HG02610 (cell line): ENCODE measurements at regions not wholly inside any gene's neighbourhood (a gene's known extent, or its start where the extent isn't known, plus 50 kb on each side); places are given as distances from the start of the nearest gene placed in this dataset.

ENCODE experiments used
- ATAC-seq: cut with Tn5 transposase; IDR thresholded peaks from one replicate; pipeline ENCODE4 v1.9.1; 2021; ENCODE audit warnings: mild to moderate bottlenecking, moderate library complexity; ENCODE audit not compliant: unreplicated experiment

GRCh38 chr3:31047673-31048072 is 153.2 kb upstream of the GADL1 start:
- ATAC-seq: no peak

DNA sequence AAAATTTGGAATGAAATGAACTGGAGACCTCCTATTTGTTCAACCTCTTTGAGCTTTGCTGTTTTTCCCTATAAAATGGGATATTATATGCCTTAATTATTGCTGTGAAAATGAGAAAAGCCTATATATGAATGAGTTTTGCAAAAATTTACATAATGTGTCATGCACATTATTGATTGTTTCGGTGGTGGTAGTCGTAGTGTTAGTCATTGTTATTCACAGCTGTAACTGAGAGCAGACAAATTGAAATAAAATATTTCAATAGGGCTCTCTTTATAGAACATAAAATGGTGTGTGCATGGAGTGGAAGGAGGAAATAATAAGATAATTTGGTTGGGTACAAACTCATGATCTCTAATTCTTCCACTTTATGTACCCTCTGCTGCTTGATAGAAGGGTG is 153.7 kb upstream of the GADL1 start:
- no peak for ATAC-seq

GRCh38 chr3:31050296-31050695 is 155.8 kb upstream of the GADL1 start:
- peak; percentile 64 for ATAC-seq

GRCh38 chr3:31051226-31051625 is 156.8 kb upstream of the GADL1 start:
- no peak for ATAC-seq

DNA sequence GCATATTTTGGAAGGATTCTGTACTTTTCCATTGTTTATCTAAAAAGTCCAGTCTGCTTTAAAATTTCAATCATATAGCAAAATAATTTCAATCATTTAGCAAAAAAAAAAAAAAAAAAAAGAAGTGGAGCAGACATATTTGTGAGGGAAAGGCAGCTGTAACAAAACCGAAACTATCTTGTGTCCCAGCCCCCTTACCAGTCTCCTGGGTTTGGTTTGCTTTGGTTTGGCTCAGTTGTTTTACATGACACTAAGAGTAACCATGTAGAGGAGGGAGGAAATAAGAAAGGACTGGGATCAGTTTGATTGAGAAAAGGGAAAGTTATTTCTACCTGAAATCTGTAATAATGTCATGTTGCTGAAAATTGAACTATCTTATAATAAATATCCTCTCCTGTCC is 158.8 kb upstream of the GADL1 start:
- ATAC-seq: no peak

- no peak for ATAC-seq
Observed at GRCh38 chr3:31054032-31054431, 159.6 kb upstream of the GADL1 start.

DNA sequence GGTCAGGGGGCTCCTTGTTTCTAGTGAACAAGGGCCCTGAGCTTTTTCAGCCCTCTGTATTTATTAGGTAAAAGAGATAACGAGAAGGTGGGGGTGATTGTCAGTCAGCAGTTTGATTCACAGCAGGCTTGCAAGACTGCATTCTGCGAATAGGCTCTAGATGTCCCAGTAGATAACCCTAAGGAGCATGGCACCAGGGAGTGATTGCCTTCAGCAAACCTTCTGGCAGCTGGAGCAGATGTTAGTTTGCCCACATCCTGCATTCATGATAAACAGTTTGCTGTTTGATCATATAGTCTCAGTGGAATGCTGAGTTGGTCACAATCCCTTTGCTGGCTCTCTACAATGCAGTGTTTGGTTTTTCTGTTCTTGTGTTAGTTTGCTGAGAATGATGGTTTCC is 161.3 kb upstream of the GADL1 start:
- no peak for ATAC-seq

DNA sequence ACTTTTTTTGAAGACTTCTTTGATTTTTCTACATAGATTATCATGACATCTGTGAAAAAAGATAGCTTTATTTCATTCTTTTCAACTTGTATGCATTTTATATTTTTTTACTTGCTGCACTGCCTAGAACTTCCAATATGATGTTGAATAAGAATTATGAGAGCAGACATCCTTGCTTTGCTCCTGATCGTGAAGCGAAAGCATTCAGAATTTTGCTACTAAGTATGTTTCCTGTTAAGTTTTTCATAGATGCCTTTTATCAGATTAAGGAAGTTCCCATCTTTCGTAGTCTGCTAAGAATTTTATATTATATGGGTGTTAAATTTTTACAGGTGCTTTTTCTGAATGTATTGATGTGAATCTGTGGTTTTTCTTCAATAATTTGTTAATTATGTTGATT is 163.4 kb upstream of the GADL1 start:
- no peak for ATAC-seq

DNA sequence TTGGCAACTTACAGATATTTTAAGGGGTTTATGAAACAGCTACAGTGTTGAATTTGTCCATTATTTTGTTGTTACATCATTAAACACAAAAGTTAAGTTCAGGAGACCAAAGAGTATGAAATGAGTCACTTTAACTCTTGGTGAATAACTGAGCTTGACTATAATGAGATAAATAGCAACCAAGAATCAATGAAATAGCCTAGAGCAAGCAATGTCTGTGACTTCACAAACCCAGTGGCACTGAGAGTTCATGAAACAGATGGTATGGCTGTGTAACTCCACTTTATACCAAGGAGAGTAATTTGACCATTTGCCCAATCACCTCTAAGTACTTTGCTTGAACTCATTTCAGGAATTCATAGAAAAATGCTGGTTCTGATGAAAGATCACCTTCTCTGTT is 169.6 kb upstream of the GADL1 start:
- ATAC-seq: no peak

DNA sequence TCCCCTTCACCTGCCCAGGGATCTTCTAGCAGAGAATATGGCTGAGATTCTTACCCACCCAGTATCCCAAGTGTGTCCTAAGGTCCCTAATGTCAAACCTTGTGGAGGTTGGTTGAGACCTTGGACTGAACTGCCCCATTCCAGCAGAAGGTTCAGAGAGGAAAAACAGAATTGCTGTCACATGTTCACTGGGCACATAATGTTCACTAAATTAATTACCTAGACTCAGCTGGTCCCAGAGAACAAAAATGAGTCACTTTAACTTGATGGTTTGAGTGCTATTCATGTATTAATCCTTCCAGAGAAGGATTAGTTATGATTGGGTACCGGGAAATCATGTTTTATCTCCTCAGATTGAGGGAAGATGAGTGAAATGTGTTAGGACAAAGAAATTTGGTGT is 171.3 kb upstream of the GADL1 start:
- no peak for ATAC-seq

DNA sequence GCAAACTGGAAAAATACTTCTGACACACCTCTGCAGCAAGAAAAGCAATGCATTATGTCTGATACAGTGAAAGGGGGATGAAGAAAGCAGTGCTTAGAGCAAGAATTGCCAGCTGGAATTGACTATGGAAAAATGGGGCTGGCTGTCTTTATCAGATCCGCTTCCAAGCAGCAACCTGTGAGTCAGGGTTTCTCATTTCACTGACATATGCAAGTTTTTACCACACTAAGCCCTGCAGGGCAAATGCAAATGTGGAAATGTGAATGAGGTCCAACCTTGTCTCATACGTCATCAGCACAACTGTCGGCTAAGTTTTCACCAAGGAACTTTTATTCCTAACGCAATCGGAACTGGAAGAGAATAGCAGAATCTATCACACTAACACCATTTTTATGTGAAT is 172.5 kb upstream of the GADL1 start:
- no peak for ATAC-seq

DNA sequence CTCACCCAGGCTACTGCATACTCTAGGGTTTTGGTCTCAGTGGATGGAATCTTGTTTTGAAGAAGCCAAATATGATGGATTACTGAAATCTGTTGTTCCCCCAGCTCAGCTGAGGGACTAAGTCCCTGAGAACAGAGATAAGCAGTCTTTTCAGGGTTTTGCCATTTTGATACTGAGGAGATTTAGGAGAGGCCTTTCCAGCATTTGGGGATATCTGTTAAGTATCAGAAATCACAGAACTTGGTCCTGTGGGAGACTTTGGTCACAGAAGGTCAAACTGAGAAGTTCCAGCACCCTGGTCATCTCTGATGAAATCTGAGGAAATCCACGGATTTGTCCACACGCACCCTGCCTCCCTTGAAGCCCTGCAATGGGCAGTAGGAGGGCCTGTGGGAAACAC is 181.0 kb upstream of the GADL1 start:
- no peak for ATAC-seq

DNA sequence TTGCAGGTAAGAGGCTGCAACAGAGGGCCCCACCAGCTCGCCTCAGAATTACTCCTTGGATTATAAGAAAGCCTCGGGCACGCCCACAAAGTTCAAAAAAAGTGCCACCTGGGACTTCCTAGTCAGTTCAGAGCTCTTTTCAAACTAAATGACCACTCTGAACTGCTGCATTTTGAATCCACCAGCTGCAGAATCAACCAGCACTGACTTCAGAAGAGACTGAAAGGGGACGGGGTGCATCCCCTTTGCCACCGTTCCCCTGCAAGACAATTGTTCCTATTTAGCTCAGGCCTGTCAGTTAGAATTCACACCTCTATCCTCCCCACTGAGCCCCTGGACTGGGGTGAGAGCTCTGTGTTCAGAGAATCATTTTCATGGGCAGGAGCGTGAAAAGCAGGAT is 181.4 kb upstream of the GADL1 start:
- ATAC-seq: no peak

DNA sequence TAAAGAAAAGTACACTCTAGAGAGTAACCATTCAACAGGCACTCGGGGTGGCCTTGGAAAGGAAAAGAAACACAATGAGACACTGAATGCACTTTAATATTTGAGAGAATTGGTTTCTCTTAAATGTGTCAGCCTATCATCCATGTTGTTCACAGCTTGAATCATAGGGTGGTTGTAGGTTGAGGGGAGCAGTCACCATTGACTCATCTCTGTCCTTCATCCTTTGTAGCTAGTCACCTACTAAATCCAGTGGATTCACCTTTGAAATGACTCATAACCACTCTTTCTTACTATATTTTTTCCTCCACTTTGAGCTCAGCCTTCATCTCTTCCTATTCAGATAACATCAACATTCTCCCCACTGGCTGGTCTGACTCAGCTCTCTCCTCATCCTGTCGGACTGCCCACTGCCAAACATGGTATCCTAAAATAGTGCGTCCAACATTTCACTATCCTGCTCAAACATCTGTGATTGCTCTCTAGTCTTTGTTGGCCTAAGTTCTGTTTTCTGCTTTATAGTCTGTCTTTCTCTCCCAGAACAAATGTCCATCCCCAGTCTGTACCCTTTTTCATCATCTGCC is 182.7 kb upstream of the GADL1 start:
- peak; percentile 80 for ATAC-seq

DNA sequence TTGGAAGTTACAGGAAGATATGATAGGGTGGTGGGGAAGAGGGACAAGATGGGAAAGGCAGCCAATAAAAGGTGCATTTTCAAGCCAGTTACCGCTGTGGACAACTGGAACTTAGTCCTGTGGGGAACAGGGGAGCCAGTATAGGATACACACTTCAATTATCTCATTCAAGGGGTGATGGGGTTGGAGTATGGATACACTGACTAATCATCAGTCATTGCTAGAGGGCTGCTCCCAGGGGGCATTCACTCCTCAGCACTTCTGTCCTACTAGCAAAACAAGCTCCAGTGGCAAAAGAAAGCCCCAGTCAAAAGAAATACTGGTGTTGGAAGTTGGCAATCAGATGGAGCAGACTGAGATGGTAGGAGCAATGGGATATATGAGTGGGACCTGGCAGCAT is 183.4 kb upstream of the GADL1 start:
- no peak for ATAC-seq

DNA sequence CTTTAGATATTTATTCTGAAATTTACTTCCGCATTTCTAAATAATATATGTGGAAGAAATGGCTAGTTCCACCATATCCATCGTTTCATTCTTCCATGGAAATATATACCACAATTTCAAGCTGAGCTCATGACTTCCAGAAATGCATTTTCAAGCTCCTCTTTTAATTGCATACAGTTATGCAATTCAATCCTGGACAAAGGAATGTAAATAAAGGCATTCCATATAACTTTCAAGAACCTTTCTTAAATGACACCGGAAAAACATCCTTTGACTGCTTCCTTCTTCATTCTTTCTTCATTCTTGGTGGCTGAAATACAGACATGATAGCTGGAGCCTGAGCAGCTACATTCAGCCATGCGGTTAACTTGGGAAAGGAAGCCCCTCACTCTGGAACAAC is 185.2 kb upstream of the GADL1 start:
- no peak for ATAC-seq

DNA sequence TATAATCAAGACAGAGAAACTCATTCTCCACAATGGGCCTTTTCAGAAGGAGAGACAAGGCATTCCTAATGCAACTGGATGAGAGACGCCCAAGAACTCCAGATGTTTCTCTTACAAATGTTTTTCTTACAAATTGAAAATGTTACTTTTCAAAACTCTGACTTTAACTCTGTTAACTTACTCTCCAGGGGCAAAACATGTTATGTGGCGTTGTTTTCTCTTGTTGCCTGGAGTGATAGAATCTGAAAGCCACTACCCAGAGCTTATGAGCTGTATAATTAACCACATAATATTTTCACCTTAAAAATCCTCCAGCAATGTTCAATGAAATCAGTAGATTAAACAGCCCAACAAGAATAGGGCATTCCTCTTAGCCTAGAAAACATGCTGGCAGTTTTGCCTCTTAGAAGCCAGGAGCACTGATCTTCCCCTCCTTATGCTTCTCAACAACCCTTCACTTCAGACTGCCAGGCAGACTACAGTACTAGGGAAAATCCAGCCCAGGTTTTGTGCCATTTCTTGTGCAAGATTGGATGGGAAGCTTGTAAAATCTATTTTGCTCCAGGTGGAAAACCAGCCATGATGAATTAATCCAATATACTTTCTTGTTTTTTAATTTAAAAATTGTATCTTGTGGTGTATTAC is 186.7 kb upstream of the GADL1 start:
- ATAC-seq: no peak

DNA sequence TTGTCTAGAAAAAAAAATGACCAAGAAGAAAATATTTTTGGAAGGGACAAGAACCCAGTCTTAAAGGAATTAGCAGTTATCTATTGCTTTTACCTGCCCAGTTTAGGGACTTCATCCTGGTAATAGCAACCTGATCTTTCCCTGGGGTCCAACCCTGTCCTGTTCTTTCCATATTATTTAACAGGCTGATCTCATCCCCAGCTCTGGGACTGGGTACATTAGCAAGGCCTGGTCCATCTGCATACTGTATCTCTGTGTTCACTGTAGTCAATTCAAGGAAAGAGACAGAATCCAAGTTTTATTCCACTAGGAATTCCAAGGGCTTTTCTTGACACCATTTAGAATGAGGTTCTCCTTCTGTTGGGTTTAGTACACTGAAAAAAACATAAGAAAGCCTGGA is 191.7 kb upstream of the GADL1 start:
- ATAC-seq: no peak

DNA sequence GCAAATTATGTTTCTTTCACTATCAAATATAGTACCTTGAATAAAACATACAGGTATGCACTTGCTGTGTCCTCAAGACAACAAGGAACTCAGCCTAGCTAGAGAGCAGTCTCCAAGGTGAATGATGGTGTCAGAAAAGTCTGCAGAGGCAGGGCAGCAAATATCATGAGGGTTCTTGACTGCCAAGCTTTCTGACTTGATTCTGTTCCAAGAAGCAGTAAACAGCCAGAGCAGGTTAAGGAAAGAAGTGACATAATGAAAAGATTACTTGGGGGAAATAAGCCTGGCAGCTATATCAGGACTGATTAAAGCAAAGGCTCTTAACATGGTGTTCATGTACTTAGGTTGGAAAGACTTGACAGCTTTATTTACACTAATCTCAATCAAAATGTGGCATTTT is 192.2 kb upstream of the GADL1 start:
- ATAC-seq: no peak

DNA sequence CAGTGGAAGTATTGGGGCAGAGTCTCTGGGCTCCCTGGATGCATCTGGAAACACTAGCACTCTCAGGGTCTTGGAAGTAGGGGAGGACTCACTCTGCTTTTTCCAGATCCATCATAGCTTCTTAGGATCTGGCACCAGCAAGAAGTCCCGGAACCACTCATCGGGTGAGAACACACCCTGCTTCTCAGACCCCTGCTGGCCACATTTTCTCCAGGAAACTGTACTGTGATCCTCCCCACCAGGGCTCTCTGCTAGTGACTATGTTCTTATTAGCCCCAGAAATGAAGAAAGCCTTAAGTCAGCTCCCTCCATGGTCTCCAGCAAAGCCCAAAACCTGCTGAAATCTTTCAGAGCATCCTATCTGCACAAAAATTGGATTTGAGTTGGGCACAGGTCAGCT is 197.3 kb upstream of the GADL1 start:
- ATAC-seq: no peak

GRCh38 chr3:31092748-31093589 is 198.5 kb upstream of the GADL1 start:
- no peak for ATAC-seq

DNA sequence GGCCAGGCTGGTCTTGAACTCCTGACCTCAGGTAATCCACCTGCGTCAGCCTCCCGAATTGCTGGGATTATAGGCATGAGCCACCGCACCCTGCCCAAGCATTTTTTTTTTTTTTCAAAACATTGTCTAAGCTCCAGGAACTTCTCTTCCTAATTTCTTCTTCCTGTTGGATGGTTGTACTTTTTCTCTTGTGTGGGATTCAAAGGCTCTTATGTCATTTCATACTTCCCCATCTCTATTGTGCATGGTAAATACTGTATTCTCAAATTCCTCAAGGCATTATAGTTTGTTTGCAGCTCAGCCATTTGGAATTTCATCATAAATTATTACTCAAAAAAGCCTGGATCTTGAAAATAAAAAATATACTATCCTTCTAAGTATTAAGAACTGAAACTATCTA is 199.1 kb upstream of the GADL1 start:
- no peak for ATAC-seq
